ENCODE measurements at regions not wholly inside any gene's neighbourhood (a gene's known extent, or its start where the extent isn't known, plus 50 kb on each side); places are given as distances from the start of the nearest gene placed in this dataset.

GRCh38 chr14:103199124-103199523 is 75.9 kb downstream of the TNFAIP2 start:
- Mint-ChIP-seq H3K27ac (no peak overlapping the region), H3K4me1 (no peaks in the 10 kb centered on the region), H3K36me3 (no peaks in the 10 kb centered on the region), H3K4me3 (no peak overlapping the region), H3K27me3 (ENCODE audit: insufficient read depth, low read depth) (peaks cover 6% of the 10 kb centered on the region), H3K9me3 (peaks cover 17% of the 10 kb centered on the region)
- Histone ChIP-seq H3K9ac (no peak overlapping the region), H3K27me3 (no peaks in the 10 kb centered on the region), H3K4me2 (no peak overlapping the region), H3K9me3 (ENCODE audit: low read depth) (no peaks in the 10 kb centered on the region), H3K36me3 (no peaks in the 10 kb centered on the region), H3K27ac (no peak overlapping the region), H3F3A (ENCODE audit: low read depth) (no peaks in the 10 kb centered on the region), H3K4me1 (peaks cover 5% of the 10 kb centered on the region), H2AFZ (replicated peaks) (no peak overlapping the region), H3K4me3 (no peak overlapping the region), H3K79me2 (ENCODE audit: low read depth) (no peaks in the 10 kb centered on the region), H4K20me1 (ENCODE audit: low read depth) (no peaks in the 10 kb centered on the region)
- TF ChIP-seq EZH2phosphoT487 (IDR thresholded peaks at IDR 0.05) (no peak), EZH2 (IDR thresholded peaks at IDR 0.05) (no peak), CTCF (IDR thresholded peaks at IDR 0.05) (no peak)
- no peak for DNase-seq (ENCODE audit: low spot score)

DNA sequence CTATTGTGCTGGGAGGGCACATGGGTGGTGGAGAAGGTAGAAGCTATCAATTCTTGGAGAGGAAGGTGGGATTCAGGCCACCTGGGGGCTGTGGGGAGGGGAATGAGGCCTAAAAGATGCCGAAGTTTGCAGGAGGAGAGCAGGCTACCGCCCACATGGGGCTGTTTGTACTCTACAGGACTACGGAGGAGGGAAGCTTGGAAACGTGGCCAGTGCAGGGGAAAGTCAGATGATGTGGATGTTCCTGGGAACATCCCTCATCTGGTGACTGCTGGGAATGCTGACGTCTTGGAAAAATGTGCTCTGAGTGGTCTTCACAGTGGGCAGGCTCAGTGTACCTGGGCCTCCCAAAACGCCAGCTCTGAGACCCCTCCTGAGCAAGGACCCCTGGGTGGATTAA is 78.5 kb downstream of the TNFAIP2 start:
- Histone ChIP-seq H3K27ac (no peak overlapping the region), H3K4me2 (no peak overlapping the region), H3K9me3 (ENCODE audit: low read depth) (no peaks in the 10 kb centered on the region), H3K4me3 (no peak overlapping the region), H3F3A (ENCODE audit: low read depth) (no peaks in the 10 kb centered on the region), H3K9ac (no peak overlapping the region), H2AFZ (replicated peaks) (no peak overlapping the region), H4K20me1 (ENCODE audit: low read depth) (no peaks in the 10 kb centered on the region), H3K4me1 (peaks cover 5% of the 10 kb centered on the region), H3K36me3 (no peaks in the 10 kb centered on the region), H3K79me2 (ENCODE audit: low read depth) (no peaks in the 10 kb centered on the region), H3K27me3 (peaks cover 8% of the 10 kb centered on the region)
- no peak overlapping the region for H3K4me3 Mint-ChIP-seq
- peaks cover 26% of the 10 kb centered on the region for H3K9me3 Mint-ChIP-seq
- H3K27me3 Mint-ChIP-seq (ENCODE audit: insufficient read depth, low read depth): peaks cover 16% of the 10 kb centered on the region
- TF ChIP-seq CTCF (IDR thresholded peaks at IDR 0.05) (no peak), EZH2 (IDR thresholded peaks at IDR 0.05) (no peak), EZH2phosphoT487 (IDR thresholded peaks at IDR 0.05) (no peak)
- peaks cover 2% of the 10 kb centered on the region for H3K36me3 Mint-ChIP-seq
- DNase-seq (ENCODE audit: low spot score): no peak
- no peak overlapping the region for H3K27ac Mint-ChIP-seq
- peaks cover under 1% of the 10 kb centered on the region for H3K4me1 Mint-ChIP-seq

DNA sequence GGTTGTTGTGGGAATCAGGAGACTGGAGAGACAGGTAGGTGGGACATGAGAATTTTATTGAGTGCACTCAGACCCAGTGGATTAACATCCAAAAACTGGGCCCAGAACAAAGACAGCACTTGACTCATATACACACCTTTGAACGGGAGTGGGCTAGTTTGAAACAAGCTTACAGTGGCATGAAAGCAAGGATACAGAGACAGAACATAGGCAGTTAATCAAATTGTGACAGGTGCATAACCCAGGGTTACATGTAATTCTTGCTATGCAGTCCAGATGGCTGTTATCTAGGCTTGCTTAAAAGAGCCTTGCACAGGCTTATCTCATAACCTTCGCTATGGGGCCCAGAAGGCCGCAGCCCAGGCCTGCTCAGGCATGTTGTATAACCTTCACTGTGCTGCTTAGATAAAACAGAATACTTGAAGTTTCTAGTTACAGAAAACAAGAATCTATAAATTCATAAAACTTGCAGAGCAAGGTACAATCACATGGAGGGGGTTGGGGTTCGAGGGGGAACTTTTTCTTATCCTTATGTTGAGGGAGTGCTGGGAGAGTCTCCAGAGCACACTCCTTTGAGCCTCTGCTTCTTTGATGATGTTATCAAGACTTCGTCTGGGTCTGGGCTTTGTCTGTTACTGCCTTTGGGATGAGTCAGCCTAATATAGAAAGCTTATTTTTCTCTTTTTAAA is 81.7 kb downstream of the TNFAIP2 start:
- no peaks in the 10 kb centered on the region for H3K36me3 ChIP-seq
- TF ChIP-seq EZH2phosphoT487 (IDR thresholded peaks at IDR 0.05) (no peak), EZH2 (IDR thresholded peaks at IDR 0.05) (no peak), CTCF (IDR thresholded peaks at IDR 0.05) (no peak)
- H3K9me3 ChIP-seq (ENCODE audit: low read depth): no peaks in the 10 kb centered on the region
- peaks cover 40% of the 10 kb centered on the region for H3K27me3 ChIP-seq
- no peak overlapping the region for H3K4me2 ChIP-seq
- H3K36me3 Mint-ChIP-seq: peaks cover 2% of the 10 kb centered on the region
- H3K4me1 ChIP-seq: peaks cover 5% of the 10 kb centered on the region
- H3K27me3 Mint-ChIP-seq (ENCODE audit: insufficient read depth, low read depth): peaks cover 28% of the 10 kb centered on the region
- H3K4me3 Mint-ChIP-seq: no peak overlapping the region
- peaks cover 12% of the 10 kb centered on the region for H3K4me1 Mint-ChIP-seq
- H3K27ac ChIP-seq: no peak overlapping the region
- no peaks in the 10 kb centered on the region for H3F3A ChIP-seq (ENCODE audit: low read depth)
- H3K79me2 ChIP-seq (ENCODE audit: low read depth): no peaks in the 10 kb centered on the region
- H4K20me1 ChIP-seq (ENCODE audit: low read depth): no peaks in the 10 kb centered on the region
- H3K4me3 ChIP-seq: no peak overlapping the region
- no peak for DNase-seq (ENCODE audit: low spot score)
- H2AFZ ChIP-seq (replicated peaks): no peak overlapping the region
- H3K27ac Mint-ChIP-seq: no peak overlapping the region
- no peak overlapping the region for H3K9ac ChIP-seq
- peaks cover 24% of the 10 kb centered on the region for H3K9me3 Mint-ChIP-seq
